Gastroesophageal sphincter (tissue), 4 donors: ENCODE measurements at regions not wholly inside any gene's neighbourhood (a gene's known extent, or its start where the extent isn't known, plus 50 kb on each side); places are given as distances from the start of the nearest gene placed in this dataset.

Source experiments
- ATAC-seq: fragments of 150-250 bp; one replicate; pipeline ENCODE4 v1.9.1; 2016; ENCODE audit warnings: mild to moderate bottlenecking, moderate library complexity
- H3K27ac ChIP-seq, 4 donors: fragments of 200-600 bp; sonication (generic) in 3 of 4; 1 replicate in 3 of 4; 2 replicates in 1 of 4; pipeline ENCODE4 v1.5.1; 2016 to 2019
- H3K27me3 ChIP-seq: fragments of 200-600 bp; sonication (generic); one replicate; pipeline ENCODE4 v1.5.1; 2019
- H3K36me3 ChIP-seq, 2 donors: fragments of 200-600 bp; sonication (generic); one replicate each; pipeline ENCODE4 v1.5.1; 2019; ENCODE audit warnings: control low read depth in 1 of 2
- H3K4me1 ChIP-seq, 3 donors: fragments of 200-600 bp; sonication (generic); 1 replicate in 2 of 3; 2 replicates in 1 of 3; pipeline ENCODE4 v1.5.1; 2016 to 2019; ENCODE audit warnings: control low read depth in 2 of 3
- H3K4me3 ChIP-seq, 2 donors: fragments of 200-600 bp; sonication (generic); one replicate each; pipeline ENCODE4 v1.5.1; 2019; ENCODE audit warnings: mild to moderate bottlenecking in 1 of 2, moderate library complexity in 1 of 2
- H3K9me3 ChIP-seq, 3 donors: fragments of 200-600 bp; sonication (generic); one replicate each; pipeline ENCODE4 v1.5.1; 2017 to 2019; ENCODE audit warnings: control low read depth in 2 of 3
- EP300 ChIP-seq: sonication (generic); formaldehyde crosslinking; IDR thresholded peaks from one replicate; pipeline ENCODE4 v1.6.1; 2017; ENCODE audit warnings: antibody characterized with exemption, mild to moderate bottlenecking
- POLR2A ChIP-seq, 2 donors: fragments of 450-650 bp; IDR thresholded peaks; one replicate each; pipeline ENCODE4 v1.6.1; 2017; ENCODE audit warnings: antibody characterized with exemption in 2 of 2, mild to moderate bottlenecking in 2 of 2, moderate library complexity in 1 of 2
- POLR2AphosphoS5 ChIP-seq: sonication (generic); formaldehyde crosslinking; IDR thresholded peaks from one replicate; pipeline ENCODE4 v1.6.1; 2017; ENCODE audit warnings: antibody characterized with exemption
- WGBS, 2 donors: methylation state at CpG; one replicate each; pipeline ENCODE4 v1.1.5; 2018; ENCODE audit warnings: low coverage in 1 of 2; 5-methylcytosine and 5-hydroxymethylcytosine counted together
- TF ChIP-seq, protein P1 (sequence below), 4 experiments: fragments of 200-600 bp in 2 of 4; fragments of 450-650 bp in 2 of 4; sonication (generic) in 1 of 4; IDR thresholded peaks; one replicate each; pipeline ENCODE4 v1.5.1; 2017 to 2019; ENCODE audit warnings: antibody characterized with exemption in 4 of 4, mild to moderate bottlenecking in 2 of 4, moderate library complexity in 2 of 4

- ATAC-seq, result no peak
- Histone ChIP-seq H3K4me3 (no peak overlapping the region), H3K9me3 (no peaks in the 10 kb centered on the region), H3K27ac (no peak overlapping the region), H3K36me3 (no peaks in the 10 kb centered on the region), H3K27me3 (no peaks in the 10 kb centered on the region), H3K4me1 (no peaks in the 10 kb centered on the region)
- 83 to 89% methylated on average over 3 of the region's 3 CpGs for WGBS, 2 donors
- TF ChIP-seq POLR2A (IDR thresholded peaks at IDR 0.05) (no peak), EP300 (no peak), POLR2AphosphoS5 (no peak)
These were observed 1080.6 kb downstream of the PLA2G4A start for GRCh38 chr1:187909382-187909781.

DNA sequence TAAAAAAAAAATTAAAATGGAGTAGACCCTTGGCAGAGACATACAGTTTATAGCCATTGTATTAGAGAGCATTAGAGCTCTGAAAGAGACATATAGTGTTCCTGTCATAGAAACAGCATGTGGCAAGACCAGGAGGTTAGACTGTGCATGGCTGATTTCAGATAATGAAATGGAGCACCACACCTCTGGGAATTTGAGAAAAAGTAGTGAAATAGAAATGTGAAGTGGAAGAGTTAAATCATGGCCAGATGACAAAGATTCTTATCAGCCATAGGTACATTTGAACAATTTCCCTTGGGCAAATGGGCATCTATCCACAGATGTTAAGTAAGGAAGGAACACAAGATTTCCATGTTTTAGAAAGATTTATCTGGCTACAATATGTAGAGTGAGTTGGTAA, 1083.1 kb downstream of the PLA2G4A start:
- Histone ChIP-seq H3K27ac (no peak overlapping the region), H3K36me3 (no peaks in the 10 kb centered on the region), H3K9me3 (no peaks in the 10 kb centered on the region), H3K4me3 (no peak overlapping the region), H3K4me1 (no peaks in the 10 kb centered on the region), H3K27me3 (no peaks in the 10 kb centered on the region)
- TF ChIP-seq EP300 (no peak), POLR2A (IDR thresholded peaks at IDR 0.05) (no peak), POLR2AphosphoS5 (no peak)
- TF ChIP-seq, protein P1, sequence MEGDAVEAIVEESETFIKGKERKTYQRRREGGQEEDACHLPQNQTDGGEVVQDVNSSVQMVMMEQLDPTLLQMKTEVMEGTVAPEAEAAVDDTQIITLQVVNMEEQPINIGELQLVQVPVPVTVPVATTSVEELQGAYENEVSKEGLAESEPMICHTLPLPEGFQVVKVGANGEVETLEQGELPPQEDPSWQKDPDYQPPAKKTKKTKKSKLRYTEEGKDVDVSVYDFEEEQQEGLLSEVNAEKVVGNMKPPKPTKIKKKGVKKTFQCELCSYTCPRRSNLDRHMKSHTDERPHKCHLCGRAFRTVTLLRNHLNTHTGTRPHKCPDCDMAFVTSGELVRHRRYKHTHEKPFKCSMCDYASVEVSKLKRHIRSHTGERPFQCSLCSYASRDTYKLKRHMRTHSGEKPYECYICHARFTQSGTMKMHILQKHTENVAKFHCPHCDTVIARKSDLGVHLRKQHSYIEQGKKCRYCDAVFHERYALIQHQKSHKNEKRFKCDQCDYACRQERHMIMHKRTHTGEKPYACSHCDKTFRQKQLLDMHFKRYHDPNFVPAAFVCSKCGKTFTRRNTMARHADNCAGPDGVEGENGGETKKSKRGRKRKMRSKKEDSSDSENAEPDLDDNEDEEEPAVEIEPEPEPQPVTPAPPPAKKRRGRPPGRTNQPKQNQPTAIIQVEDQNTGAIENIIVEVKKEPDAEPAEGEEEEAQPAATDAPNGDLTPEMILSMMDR (IDR thresholded peaks at IDR 0.05), result no peak
- no peak for ATAC-seq

- Histone ChIP-seq H3K9me3 (no peaks in the 10 kb centered on the region), H3K36me3 (no peaks in the 10 kb centered on the region), H3K27me3 (no peaks in the 10 kb centered on the region), H3K4me1 (no peaks in the 10 kb centered on the region), H3K27ac (no peak overlapping the region), H3K4me3 (no peak overlapping the region)
- no peak for ATAC-seq
- TF ChIP-seq EP300, result no peak
- no peak for TF ChIP-seq POLR2A (IDR thresholded peaks at IDR 0.05)
- no peak for TF ChIP-seq POLR2AphosphoS5
- TF ChIP-seq, protein P1 (IDR thresholded peaks at IDR 0.05), result no peak
- 86% methylated on average over 1 of the region's 1 CpG; no CpG with 5 or more reads in 1 of the 2 donors for WGBS, 2 donors
These were observed 1092.2 kb downstream of the PLA2G4A start for GRCh38 chr1:187920976-187921375.

DNA sequence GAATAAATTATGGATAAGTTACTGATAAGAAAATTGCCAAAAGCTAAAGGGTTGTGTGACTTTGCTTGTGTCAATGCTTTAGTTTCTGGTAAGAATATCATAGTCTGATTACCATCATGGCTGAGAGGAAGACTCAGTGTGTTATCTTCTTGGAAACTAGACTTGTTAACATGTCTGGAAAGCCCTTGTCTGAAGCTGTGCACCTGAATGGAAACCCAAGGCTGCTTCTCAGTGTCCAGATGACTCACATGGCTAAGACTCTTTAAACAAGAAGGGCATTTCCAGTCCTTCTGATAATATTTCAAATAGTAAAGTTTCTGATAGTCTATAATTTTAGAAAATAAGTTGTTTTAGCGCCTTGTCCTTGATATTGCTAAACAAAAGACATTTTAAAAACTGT, 1092.7 kb downstream of the PLA2G4A start:
- Histone ChIP-seq H3K27me3 (no peaks in the 10 kb centered on the region), H3K9me3 (no peaks in the 10 kb centered on the region), H3K4me1 (no peaks in the 10 kb centered on the region), H3K36me3 (no peaks in the 10 kb centered on the region), H3K27ac (no peak overlapping the region), H3K4me3 (no peak overlapping the region)
- 50 to 95% methylated on average over 1 of the region's 1 CpG for WGBS, 2 donors
- no peak for ATAC-seq
- TF ChIP-seq POLR2A (IDR thresholded peaks at IDR 0.05), result no peak
- TF ChIP-seq, protein P1 (IDR thresholded peaks at IDR 0.05), result no peak
- no peak for TF ChIP-seq POLR2AphosphoS5
- TF ChIP-seq EP300, result no peak

DNA sequence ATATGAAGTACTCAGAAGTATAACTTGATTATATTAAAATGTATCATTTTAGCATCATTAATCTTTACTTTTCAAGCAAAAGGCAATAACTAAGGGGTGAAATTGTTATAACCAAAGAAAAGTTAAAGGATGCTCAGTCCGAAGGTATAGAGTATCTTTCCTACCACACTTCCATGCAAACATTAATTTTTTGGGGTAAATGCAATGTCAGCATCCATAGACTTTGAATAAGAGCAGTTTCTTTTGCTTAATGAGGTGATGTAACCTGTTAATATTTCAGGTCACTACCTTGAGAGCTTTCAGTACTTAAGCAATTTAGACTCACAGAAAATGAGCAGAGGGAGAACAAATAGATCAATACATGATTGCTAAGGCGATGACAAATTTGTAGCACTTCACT, 1093.5 kb downstream of the PLA2G4A start:
- no peak overlapping the region for H3K4me3 ChIP-seq
- H3K27me3 ChIP-seq, result no peaks in the 10 kb centered on the region
- H3K27ac ChIP-seq, result no peak overlapping the region
- no peaks in the 10 kb centered on the region for H3K4me1 ChIP-seq
- no peaks in the 10 kb centered on the region for H3K36me3 ChIP-seq
- no peak for ATAC-seq
- WGBS, 2 donors, result 94 to 96% methylated on average over 2 of the region's 2 CpGs
- H3K9me3 ChIP-seq, result no peaks in the 10 kb centered on the region
- no peak for TF ChIP-seq POLR2A (IDR thresholded peaks at IDR 0.05)
- no peak for TF ChIP-seq EP300
- TF ChIP-seq, protein P1 (IDR thresholded peaks at IDR 0.05), result no peak
- TF ChIP-seq POLR2AphosphoS5, result no peak
